Astrocyte (in vitro differentiated cells and primary cell): ENCODE measurements at regions not wholly inside any gene's neighbourhood (a gene's known extent, or its start where the extent isn't known, plus 50 kb on each side); places are given as distances from the start of the nearest gene placed in this dataset.
A peak's percentile ranks its signal among the peaks of the same experiment; 100 is the strongest.

Experiments used
- DNase-seq: peaks from one replicate; pipeline ENCODE4 v3.0.0-alpha.2; 2010; ENCODE audit warnings: low read depth
- FAIRE-seq: peaks from 2 replicates; lab custom pipeline; 2011; peaks lifted over from hg19 to GRCh38; lab: Jason Lieb, UNC
- H2AFZ ChIP-seq: 2 replicates; pipeline ENCODE4 v1.6.0; 2012; ENCODE audit warnings: low read depth, low read length, inconsistent platforms
- H3K27ac ChIP-seq: 2 replicates; pipeline ENCODE4 v1.5.1; 2011; ENCODE audit warnings: low read depth, low read length, inconsistent platforms
- H3K27me3 ChIP-seq: 2 replicates; pipeline ENCODE4 v1.6.0; 2011; ENCODE audit warnings: low read length, inconsistent platforms; ENCODE audit not compliant: insufficient read depth
- H3K36me3 ChIP-seq: 2 replicates; pipeline ENCODE4 v1.5.1; 2011; ENCODE audit warnings: low read length, inconsistent platforms; ENCODE audit not compliant: insufficient read depth
- H3K4me1 ChIP-seq: 2 replicates; pipeline ENCODE4 v1.5.1; 2011; ENCODE audit warnings: low read length, inconsistent platforms; ENCODE audit not compliant: insufficient read depth
- H3K4me2 ChIP-seq: 2 replicates; pipeline ENCODE4 v1.6.0; 2012; ENCODE audit warnings: low read length, inconsistent platforms
- H3K4me3 ChIP-seq: 2 replicates; pipeline ENCODE4 v1.5.1; 2011; ENCODE audit warnings: low read depth, mild to moderate bottlenecking, low read length, inconsistent platforms; ENCODE audit not compliant: insufficient read depth
- H3K79me2 ChIP-seq: 2 replicates; pipeline ENCODE4 v1.6.0; 2012; ENCODE audit warnings: mild to moderate bottlenecking, low read length, inconsistent platforms; ENCODE audit not compliant: insufficient read depth
- H3K9ac ChIP-seq: 2 replicates; pipeline ENCODE4 v1.6.0; 2012; ENCODE audit warnings: mild to moderate bottlenecking, low read length, inconsistent platforms
- H3K9me3 ChIP-seq: 2 replicates; pipeline ENCODE4 v1.5.1; 2012; ENCODE audit warnings: low read depth, mild to moderate bottlenecking, low read length, inconsistent platforms; ENCODE audit not compliant: insufficient read depth
- H4K20me1 ChIP-seq: 2 replicates; pipeline ENCODE4 v1.6.0; 2012; ENCODE audit warnings: low read length, inconsistent platforms; ENCODE audit not compliant: insufficient read depth
- H3K27ac Mint-ChIP-seq: one replicate; pipeline ENCODE4 v1.8.0; 2021; ENCODE audit warnings: mild to moderate bottlenecking, mixed read lengths; ENCODE audit not compliant: unreplicated experiment
- H3K27me3 Mint-ChIP-seq: one replicate; pipeline ENCODE4 v1.8.0; 2021; ENCODE audit warnings: low read depth, mixed read lengths; ENCODE audit not compliant: unreplicated experiment
- H3K36me3 Mint-ChIP-seq: one replicate; pipeline ENCODE4 v1.8.0; 2021; ENCODE audit warnings: low read depth, mixed read lengths; ENCODE audit not compliant: unreplicated experiment
- H3K4me1 Mint-ChIP-seq: one replicate; pipeline ENCODE4 v1.8.0; 2021; ENCODE audit warnings: low read depth, mixed read lengths; ENCODE audit not compliant: unreplicated experiment
- H3K4me3 Mint-ChIP-seq: one replicate; pipeline ENCODE4 v1.8.0; 2021; ENCODE audit warnings: mild to moderate bottlenecking, moderate library complexity, mixed read lengths; ENCODE audit not compliant: unreplicated experiment
- H3K9me3 Mint-ChIP-seq: one replicate; pipeline ENCODE4 v1.8.0; 2021; ENCODE audit warnings: mild to moderate bottlenecking, mixed read lengths; ENCODE audit not compliant: unreplicated experiment
- EZH2 ChIP-seq: IDR thresholded peaks from 2 replicates; pipeline ENCODE4 v1.6.1; 2012; ENCODE audit warnings: mild to moderate bottlenecking, low read length, inconsistent platforms; ENCODE audit not compliant: insufficient read depth
- TF ChIP-seq, protein P1 (sequence below): IDR thresholded peaks from 2 replicates; pipeline ENCODE4 v1.5.1; 2011; ENCODE audit warnings: low read depth, mild to moderate bottlenecking, inconsistent platforms, low read length, moderate library complexity; ENCODE audit not compliant: insufficient read depth

DNA sequence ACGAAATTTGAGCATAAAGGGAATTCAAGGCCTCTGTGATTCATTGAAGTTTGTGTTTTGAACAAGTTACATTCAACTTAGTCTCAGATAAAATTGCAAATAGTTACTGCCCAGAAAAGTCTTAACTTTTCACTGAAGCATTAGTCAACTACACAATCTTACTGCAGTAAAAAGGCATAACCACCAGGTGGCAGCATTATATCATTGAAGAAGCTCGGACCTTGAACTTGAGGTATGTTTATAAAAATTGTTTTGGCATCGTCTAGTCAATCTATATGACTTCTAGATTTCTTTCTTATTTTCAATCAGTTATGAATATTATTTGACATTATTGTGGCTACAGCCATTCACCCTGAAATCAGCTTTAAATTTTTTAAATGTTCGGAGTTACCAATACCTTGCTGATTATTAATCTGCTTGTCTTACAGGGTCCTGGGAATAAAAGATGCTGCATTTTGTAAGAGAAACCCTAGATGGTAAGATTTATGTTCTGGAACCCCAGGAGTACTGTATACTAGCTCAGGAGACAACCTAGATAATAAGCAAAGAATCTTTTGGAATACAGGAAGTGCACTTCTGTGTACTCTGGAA, 83.9 kb upstream of the GRAMD2B start:
- H3K9ac ChIP-seq, result no peak overlapping the region
- H3K4me2 ChIP-seq, result no peak overlapping the region
- FAIRE-seq (peak; percentile 91), DNase-seq (peak; percentile 42)
- TF ChIP-seq EZH2, result no peak
- TF ChIP-seq, protein P1, sequence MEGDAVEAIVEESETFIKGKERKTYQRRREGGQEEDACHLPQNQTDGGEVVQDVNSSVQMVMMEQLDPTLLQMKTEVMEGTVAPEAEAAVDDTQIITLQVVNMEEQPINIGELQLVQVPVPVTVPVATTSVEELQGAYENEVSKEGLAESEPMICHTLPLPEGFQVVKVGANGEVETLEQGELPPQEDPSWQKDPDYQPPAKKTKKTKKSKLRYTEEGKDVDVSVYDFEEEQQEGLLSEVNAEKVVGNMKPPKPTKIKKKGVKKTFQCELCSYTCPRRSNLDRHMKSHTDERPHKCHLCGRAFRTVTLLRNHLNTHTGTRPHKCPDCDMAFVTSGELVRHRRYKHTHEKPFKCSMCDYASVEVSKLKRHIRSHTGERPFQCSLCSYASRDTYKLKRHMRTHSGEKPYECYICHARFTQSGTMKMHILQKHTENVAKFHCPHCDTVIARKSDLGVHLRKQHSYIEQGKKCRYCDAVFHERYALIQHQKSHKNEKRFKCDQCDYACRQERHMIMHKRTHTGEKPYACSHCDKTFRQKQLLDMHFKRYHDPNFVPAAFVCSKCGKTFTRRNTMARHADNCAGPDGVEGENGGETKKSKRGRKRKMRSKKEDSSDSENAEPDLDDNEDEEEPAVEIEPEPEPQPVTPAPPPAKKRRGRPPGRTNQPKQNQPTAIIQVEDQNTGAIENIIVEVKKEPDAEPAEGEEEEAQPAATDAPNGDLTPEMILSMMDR, result peak; percentile 92
- H3K9me3 ChIP-seq, result no peaks in the 10 kb centered on the region
- no peaks in the 10 kb centered on the region for H3K36me3 Mint-ChIP-seq
- no peak overlapping the region for H3K4me3 ChIP-seq
- no peaks in the 10 kb centered on the region for H3K27me3 Mint-ChIP-seq
- H3K4me3 Mint-ChIP-seq, result no peak overlapping the region
- H3K36me3 ChIP-seq, result no peaks in the 10 kb centered on the region
- H2AFZ ChIP-seq, result no peak overlapping the region
- no peak overlapping the region for H3K27ac Mint-ChIP-seq
- H3K9me3 Mint-ChIP-seq, result no peaks in the 10 kb centered on the region
- H3K27me3 ChIP-seq, result no peaks in the 10 kb centered on the region
- H3K4me1 ChIP-seq, result no peaks in the 10 kb centered on the region
- H4K20me1 ChIP-seq, result no peaks in the 10 kb centered on the region
- no peaks in the 10 kb centered on the region for H3K79me2 ChIP-seq
- H3K4me1 Mint-ChIP-seq, result peaks cover 22% of the 10 kb centered on the region
- no peak overlapping the region for H3K27ac ChIP-seq

DNA sequence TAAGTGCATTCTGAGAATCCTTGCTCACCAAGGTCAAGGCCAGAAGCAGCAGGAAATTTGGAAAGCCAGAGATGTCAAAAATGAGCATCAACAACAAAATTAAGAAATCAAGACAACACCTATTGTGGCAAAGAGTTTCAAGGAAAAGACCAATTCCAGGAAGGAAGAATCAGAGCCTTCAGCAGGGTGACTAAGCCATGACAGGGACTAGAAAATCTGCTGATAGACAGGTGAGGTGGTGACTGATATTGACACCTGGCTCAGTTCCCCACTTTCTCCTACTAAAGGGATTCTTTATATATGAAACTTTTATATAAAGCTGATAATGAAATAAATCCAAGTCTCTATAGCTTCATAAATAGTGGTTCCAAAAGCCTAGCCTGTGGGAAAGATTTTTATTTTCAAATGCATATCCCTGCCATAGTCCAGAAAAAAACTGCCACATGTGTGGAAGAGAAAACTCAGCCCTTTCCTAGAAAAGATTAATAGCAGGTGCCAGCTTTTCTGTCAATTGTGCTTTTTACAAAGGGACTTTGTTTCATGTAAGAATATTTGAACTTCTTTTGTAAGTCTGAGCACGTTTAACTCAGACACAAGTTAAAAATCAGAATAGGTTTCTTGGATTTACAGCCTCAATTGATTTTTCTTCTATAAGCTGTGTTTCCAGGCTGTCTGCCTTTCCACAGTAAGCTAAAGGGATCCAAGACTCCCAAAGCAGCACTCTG, 81.1 kb upstream of the GRAMD2B start:
- Mint-ChIP-seq H3K27ac (no peak overlapping the region), H3K9me3 (no peaks in the 10 kb centered on the region), H3K4me1 (peaks cover 8% of the 10 kb centered on the region), H3K36me3 (no peaks in the 10 kb centered on the region), H3K4me3 (no peak overlapping the region), H3K27me3 (no peaks in the 10 kb centered on the region)
- Histone ChIP-seq H3K36me3 (no peaks in the 10 kb centered on the region), H3K79me2 (no peaks in the 10 kb centered on the region), H3K9me3 (no peaks in the 10 kb centered on the region), H3K9ac (no peak overlapping the region), H2AFZ (no peak overlapping the region), H3K27ac (no peak overlapping the region), H4K20me1 (no peaks in the 10 kb centered on the region), H3K4me2 (no peak overlapping the region), H3K4me3 (no peak overlapping the region), H3K27me3 (no peaks in the 10 kb centered on the region), H3K4me1 (no peaks in the 10 kb centered on the region)
- TF ChIP-seq, protein P1, result no peak
- TF ChIP-seq EZH2, result no peak
- FAIRE-seq, result no peak
- no peak for DNase-seq
